Prostate gland (tissue), 2 donors: ENCODE measurements at regions not wholly inside any gene's neighbourhood (a gene's known extent, or its start where the extent isn't known, plus 50 kb on each side); places are given as distances from the start of the nearest gene placed in this dataset.

ENCODE experiments used
- CTCF ChIP-seq, 4 experiments: fragments of 200-600 bp in 2 of 4; fragments of 450-650 bp in 2 of 4; sonication (generic) in 2 of 4; IDR thresholded peaks; 1 replicate in 3 of 4; 2 replicates in 1 of 4; pipeline ENCODE4 v1.5.1; 2016 to 2019; ENCODE audit warnings: antibody characterized with exemption in 4 of 4, mild to moderate bottlenecking in 2 of 4, moderate library complexity in 2 of 4
- POLR2A ChIP-seq: fragments of 450-650 bp; IDR thresholded peaks from one replicate; pipeline ENCODE4 v1.6.1; 2016; ENCODE audit warnings: antibody characterized with exemption, mild to moderate bottlenecking

- TF ChIP-seq CTCF (IDR thresholded peaks at IDR 0.05) (no peak), POLR2A (no peak)
Observed at GRCh38 chr5:171595401-171595800, 176.0 kb downstream of the FGF18 start.
